ENCODE measurements at regions not wholly inside any gene's neighbourhood (a gene's known extent, or its start where the extent isn't known, plus 50 kb on each side); places are given as distances from the start of the nearest gene placed in this dataset.
A peak's percentile ranks its signal among the peaks of the same experiment; 100 is the strongest.
"Not testable (repeated sequence)": the region's sequence is repeated elsewhere in the genome, so short reads cannot be mapped to it uniquely, and the experiment has no call there.

- no peak for DNase-seq
Measured at GRCh38 chrX:39484159-39485068, 613.3 kb downstream of the BCOR start.

DNA sequence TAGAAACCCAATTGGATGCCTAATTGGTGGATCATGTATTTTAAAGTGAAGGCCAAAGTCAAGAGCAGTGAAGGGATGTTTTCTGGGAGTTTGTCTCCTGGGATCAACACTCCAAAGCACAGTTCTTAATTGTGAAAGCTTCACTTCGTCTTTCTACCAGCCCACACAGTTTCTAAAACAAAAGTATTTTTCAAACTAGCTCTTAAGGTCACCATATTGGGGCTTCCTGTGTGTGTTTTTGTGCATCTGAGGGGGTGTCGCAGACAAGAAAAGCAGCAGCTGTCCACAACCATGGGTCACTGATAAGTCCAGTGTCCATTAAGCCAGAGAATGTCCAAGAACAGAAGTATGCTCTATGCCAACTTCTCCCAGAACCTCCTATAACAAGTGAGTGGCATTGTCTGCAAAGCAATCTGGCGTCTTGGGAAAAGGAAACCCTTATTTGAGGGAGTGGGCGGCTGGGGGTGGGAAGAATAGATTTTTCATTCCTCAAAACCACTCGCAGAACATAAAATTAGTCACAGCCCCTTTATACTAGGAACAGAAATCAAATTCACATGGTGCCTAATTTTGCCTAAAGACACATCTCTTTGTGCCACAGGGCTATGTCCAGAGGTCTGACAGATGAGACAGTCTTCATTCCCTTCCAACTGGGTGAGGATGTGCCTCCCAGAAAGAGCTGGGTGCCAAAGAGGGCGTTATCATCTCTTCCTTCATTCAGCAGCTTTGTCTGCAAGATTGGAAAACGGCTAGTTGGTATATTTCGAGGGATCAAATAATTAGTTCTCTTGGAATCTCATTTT, 610.4 kb downstream of the BCOR start:
- no peak for DNase-seq

- DNase-seq = no peak
Measured at GRCh38 chrX:39487969-39488330, 609.8 kb downstream of the BCOR start.

- peak; percentile 7 for DNase-seq
Measured at GRCh38 chrX:39491548-39492297, 606.0 kb downstream of the BCOR start.

DNA sequence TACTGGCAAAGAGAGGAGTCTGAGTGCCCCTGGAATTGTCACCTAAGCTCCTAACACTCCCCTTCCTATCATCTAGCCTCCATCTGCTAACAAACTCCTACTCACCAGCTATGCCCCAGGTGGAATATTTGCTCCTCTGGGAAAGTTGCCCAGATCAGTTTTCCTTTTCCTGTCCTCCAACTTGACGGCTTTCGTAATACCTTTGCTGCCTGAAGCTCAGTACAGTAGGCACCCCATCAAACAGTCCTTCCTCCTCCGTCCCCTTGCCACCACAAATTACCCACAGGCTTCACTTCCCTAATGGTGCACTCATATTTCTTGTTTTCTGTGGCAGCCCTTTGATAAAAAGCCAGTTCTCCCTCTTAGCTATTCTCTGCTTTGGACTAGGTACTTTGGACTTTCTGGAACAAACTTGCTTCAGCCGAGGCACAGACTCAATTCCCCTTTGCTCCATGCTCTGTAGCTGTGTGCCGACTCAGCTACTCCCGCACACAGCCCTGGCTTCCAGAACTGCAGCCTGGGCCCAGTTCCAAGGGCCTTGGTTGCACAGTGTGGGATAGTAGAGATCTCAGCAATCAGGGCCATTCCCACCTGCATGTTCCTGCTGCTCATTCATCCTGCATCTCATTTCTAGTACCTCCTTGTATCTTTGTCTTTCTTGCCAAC, 605.1 kb downstream of the BCOR start:
- DNase-seq = no peak

DNA sequence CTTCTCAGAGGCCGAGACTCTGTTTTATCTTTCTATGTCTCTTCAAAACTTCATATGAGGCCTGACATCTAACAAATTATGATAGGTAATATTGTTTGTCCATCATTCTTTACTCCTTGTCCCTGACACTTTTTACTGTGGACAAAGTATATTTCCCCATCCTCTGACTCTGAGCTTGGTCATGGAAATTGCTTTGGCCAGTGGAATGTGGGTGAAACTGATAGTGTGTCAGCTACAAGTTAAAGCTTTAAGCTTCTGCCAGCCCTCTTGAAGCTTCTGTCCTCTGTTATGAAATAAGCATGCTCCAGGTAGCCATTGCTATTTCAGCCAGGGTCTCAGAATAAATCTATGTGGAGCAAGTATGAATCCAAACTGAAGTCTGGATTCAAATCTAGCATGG, 604.6 kb downstream of the BCOR start:
- DNase-seq = no peak

DNA sequence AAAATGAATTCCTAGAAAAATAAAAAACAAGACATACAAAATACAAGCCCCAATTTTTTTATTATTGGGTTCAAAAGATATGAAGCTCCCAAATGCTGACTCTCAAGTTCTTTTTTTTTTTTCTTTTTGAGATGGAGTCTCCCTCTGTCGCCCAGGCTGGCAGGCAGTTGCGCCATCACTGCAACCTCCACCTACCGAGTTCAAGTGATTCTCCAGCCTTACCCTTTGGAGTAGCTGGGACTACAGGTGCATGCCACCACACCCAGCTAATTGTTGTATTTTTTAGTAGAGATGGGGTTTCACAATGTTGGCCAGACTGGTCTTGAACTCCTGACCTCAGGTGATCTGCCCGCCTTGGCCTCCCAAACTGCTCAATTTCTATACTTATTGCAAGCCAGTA, 600.6 kb downstream of the BCOR start:
- not testable (repeated sequence) for DNase-seq

DNA sequence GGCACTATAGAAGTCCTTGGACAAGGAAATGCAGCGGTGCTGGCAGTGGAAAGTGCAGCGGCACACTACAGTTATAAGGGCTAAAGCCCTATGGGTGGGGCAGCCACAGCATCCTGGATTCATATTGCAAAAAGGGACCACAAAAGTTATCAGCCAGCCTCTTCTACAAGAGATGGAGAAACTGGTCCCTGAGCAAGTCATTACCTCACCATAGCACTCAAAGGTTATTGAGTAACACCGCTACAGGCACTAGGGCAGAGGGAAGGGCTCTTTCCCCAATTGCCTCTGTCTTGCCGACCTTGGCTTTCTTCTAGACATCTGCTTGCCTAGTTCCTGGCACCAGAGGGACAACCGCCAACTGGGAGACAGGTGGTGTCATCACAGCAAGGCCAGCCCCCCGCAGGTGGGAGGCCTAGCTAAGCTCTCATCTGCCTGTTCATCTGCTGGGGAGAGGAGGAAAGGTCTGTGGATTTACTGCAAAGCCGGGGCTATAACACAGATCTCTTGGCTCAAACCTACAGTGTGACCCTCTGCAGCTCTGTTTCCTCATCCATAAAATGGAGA, 600.0 kb downstream of the BCOR start:
- no peak for DNase-seq

DNA sequence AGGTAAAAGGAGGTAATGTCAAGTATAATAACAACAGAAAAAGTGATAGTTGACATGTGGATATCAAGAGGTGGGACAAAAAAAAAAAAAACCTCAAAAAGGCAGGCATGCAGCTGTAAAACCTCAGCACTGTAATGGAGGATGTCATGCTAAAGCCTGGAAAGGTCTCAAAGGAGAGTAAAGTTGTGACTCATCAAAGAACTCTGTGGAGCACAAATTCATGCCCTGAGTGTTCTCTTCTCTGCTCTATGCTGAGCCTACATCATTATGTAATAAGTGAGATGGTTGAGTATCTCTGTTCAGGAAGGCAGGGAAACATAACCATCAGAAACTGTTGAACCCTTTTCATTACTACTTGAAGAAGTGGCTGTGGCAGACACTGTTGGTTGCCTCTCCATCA, 597.8 kb downstream of the BCOR start:
- no peak for DNase-seq

GRCh38 chrX:39501822-39502221, 595.9 kb downstream of the BCOR start:
- no peak for DNase-seq

DNA sequence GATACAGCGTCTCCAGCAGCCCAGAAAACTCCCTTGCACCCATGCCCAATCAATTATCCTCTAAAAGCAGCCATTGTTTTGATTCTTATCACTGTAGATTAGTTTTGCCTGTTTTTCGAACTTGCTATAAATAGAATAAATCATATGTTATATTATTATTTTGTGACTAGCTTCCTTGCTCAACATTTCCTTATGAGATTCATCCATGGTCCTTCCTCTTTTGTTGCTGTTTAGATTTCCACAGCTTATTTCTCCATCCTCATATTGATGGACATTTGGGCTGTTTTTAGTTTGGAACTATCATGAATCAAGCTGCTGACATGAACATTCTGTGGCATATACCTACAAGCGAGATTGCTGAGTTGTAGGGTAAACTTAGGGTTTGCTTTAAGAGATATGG, 595.3 kb downstream of the BCOR start:
- no peak for DNase-seq

DNA sequence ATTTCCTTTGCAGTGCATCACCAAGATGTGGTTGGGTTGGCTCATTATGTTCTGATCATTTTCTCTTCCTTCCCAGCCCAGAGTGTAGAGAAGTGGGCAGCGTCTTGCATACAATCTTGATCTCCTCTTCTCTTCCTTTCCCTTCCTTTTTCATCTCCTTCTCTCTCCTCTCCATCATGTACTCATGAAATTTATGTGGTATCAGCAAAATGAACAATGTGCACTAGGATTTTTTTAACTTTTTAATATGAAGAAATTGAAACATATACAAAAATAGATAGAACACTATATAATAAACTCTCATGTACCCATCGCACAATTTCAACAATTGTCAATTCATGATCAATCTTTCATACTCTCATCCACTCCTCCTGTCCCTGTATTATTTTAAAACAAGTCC, 593.5 kb downstream of the BCOR start:
- no peak for DNase-seq

DNA sequence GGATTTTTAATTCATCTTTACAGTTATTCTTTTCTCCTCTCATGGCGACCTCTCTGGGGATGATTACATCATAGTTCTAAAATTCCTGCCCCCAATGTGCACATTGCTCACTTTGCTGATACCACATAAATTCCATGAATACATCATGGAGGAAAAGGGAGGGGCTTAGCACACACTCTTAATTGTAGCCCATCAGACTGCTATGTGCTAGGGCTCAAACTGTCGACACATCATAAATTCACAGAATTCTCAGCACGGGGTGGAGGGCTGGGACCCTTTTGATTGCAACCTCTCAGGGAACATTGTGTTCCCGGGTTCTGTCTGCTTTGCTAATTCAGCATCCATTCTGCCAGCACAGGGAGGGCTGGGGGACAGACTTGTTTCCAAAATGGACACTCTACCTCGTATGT, 592.9 kb downstream of the BCOR start:
- DNase-seq = no peak

GRCh38 chrX:39506131-39506530, 591.6 kb downstream of the BCOR start:
- DNase-seq = no peak

- no peak for DNase-seq
Measured at GRCh38 chrX:39507034-39507433, 590.7 kb downstream of the BCOR start.

GRCh38 chrX:39507617-39508299, 590.0 kb downstream of the BCOR start:
- DNase-seq = no peak

- no peak for DNase-seq
Measured at GRCh38 chrX:39508300-39508692, 589.5 kb downstream of the BCOR start.

DNA sequence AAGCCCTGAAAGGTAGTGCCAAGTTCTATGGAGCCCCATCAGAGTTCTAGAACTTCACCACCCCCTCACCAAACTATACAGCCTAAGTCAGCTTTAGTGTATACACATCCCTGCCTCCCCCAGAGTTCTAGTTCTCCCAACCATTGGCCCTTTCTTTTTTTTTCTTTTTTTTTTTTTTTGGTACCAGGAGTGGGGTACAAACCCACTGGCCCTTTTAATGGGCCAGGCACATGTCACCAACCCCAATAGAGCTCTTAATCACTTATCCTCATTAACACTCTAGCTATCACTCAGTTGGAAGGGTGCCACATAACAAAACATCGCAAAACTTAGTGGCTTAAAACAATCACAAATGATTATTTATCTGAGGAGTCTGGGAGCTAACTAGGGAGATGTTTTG, 588.6 kb downstream of the BCOR start:
- DNase-seq = no peak

DNA sequence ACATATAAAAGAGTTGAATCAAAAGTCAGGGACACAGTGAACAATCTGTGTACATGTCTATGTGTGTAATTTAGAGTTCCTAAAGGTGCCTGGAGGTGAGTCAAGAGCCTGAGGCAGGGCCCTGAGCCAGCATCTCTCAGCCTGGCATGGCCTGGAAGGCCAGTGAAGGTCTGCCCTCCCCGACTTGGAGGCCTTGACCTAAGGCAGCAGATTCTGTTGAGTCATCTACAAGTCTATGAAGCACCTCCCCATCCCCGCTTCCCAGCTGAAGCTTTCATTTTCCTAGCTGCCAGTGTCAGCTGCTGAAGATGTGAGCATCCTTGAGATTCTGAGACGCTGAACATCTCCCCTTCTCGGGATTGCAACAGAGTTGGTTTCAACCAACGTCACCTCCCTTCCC, 583.9 kb downstream of the BCOR start:
- DNase-seq = no peak

DNA sequence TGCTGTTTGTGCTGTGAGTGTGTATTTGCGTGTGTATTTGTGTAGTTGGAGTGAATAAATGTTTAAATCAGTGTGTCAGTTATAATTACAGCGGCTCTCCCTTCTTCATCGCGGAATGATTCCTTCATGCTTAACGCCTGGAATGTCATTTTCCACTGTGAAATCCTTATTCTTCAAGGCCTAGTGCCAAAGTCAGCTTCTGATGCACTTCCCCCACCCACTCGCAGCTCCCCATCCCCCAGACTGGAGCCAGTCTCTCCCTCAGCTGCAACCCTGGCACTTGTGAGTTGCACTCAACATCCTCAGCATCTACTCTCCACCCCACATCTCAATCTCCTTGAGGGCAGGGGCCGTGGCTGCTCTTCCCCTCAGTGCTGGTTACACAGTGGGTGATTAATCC, 583.0 kb downstream of the BCOR start:
- DNase-seq = no peak

DNA sequence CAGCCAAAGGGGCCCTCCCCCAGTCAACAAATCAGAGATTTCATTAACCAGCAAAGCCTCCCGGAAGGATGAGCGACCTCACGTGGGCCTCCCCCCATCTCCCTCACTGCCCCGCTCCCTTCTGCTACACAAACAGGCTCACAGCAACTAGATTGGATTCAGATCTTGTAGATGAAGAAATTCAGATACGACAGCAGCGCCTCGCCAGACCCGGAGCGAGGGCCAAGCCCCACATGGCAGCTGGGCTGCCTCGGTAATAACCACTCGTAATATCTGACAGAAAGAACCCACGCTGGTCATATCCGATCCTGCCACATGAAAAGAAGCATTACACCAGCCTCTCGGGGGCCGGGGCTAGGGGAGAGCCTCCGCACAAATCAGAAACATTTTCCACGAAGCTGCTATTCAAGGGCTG, 581.3 kb downstream of the BCOR start:
- no peak for DNase-seq

DNA sequence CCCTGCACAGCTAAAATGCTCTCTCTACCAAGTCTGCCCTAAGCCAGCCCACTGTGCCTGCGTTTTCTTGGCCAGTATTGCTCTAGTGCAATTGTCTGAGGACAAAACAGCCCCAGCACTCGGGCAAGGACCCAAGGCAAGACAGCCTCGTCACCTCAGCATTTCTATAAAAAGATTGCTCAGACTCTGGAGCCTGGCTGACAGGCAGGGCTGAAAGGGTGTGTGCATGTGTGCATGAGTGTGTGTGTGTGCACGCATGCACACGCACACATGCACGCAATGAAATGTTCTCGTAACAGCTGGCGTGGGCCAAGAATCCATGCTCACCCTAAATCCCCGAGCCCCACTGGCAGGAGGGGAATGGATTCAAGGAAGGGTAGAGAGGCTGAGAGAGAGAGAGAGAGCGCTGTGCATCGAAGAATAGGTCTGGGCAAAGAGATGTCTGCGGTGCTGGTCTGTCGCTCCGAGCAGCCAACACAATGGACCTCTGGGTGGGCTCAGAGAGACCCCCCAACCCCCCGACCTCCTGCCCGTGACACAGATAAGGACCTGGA, 579.2 kb downstream of the BCOR start:
- no peak for DNase-seq

Measured in T-helper 9 cell (primary cell).